Calu3 (cell line): ENCODE measurements at regions not wholly inside any gene's neighbourhood (a gene's known extent, or its start where the extent isn't known, plus 50 kb on each side); places are given as distances from the start of the nearest gene placed in this dataset.

Experiments used
- BruUV-seq: library from RNA; stranded (reverse); fragments of 400-500 nt; replicated peaks from 2 replicates; lab custom pipeline; 2021; lab: Mats Ljungman, UMichigan
- CTCF ChIA-PET: fragments of 300-600 bp; sonication (Branson Sonifier 250); formaldehyde crosslinking; loops from one replicate; lab custom pipeline; 2022; ENCODE audit warnings: antibody characterized with exemption; lab: Charles Lee
- DNase-seq: peaks from one replicate; pipeline ENCODE4 v3.0.0; 2022
- H3K27ac Mint-ChIP-seq: one replicate; pipeline ENCODE4 v1.8.0; 2022; ENCODE audit warnings: mixed read lengths; ENCODE audit not compliant: unreplicated experiment
- H3K27me3 Mint-ChIP-seq: one replicate; pipeline ENCODE4 v1.8.0; 2022; ENCODE audit warnings: mixed read lengths; ENCODE audit not compliant: unreplicated experiment
- H3K36me3 Mint-ChIP-seq: one replicate; pipeline ENCODE4 v1.8.0; 2022; ENCODE audit warnings: mild to moderate bottlenecking, moderate library complexity, mixed read lengths; ENCODE audit not compliant: insufficient read depth, unreplicated experiment
- H3K4me1 Mint-ChIP-seq: one replicate; pipeline ENCODE4 v1.8.0; 2022; ENCODE audit warnings: mild to moderate bottlenecking, low read depth, mixed read lengths; ENCODE audit not compliant: unreplicated experiment
- H3K4me3 Mint-ChIP-seq: one replicate; pipeline ENCODE4 v1.8.0; 2022; ENCODE audit warnings: mild to moderate bottlenecking, low read depth, moderate library complexity, mixed read lengths; ENCODE audit not compliant: unreplicated experiment
- H3K9me3 Mint-ChIP-seq: one replicate; pipeline ENCODE4 v1.8.0; 2022; ENCODE audit warnings: low read depth, mixed read lengths; ENCODE audit not compliant: unreplicated experiment
- CTCF ChIP-seq: fragments of 200-600 bp; IDR thresholded peaks from one replicate; pipeline ENCODE4 v1.8.0; 2022; ENCODE audit warnings: antibody characterized with exemption; ENCODE audit not compliant: unreplicated experiment
- intact Hi-C: fragments of 100-400 bp; cut with micrococcal nuclease; formaldehyde crosslinking; loops from one replicate; pipeline ENCODE4 v1.10.0; 2022; ENCODE audit not compliant: unreplicated experiment

GRCh38 chr12:75905922-75906321 lies 125.7 kb downstream of the PHLDA1 start:
- no peaks in the 10 kb centered on the region for H3K27me3 Mint-ChIP-seq
- no peak overlapping the region for H3K27ac Mint-ChIP-seq
- no TSS peak for BruUV-seq
- H3K4me1 Mint-ChIP-seq = peaks cover 31% of the 10 kb centered on the region
- no peak for DNase-seq
- H3K4me3 Mint-ChIP-seq = no peak overlapping the region
- intact Hi-C loops = no loop called here
- TF ChIP-seq CTCF = no peak
- CTCF ChIA-PET = no interaction called here
- H3K9me3 Mint-ChIP-seq = no peaks in the 10 kb centered on the region
- H3K36me3 Mint-ChIP-seq = peaks cover 9% of the 10 kb centered on the region

GRCh38 chr12:75900781-75901254 lies 130.8 kb downstream of the PHLDA1 start:
- Mint-ChIP-seq H3K36me3 (peaks cover 5% of the 10 kb centered on the region), H3K4me1 (peaks cover 12% of the 10 kb centered on the region), H3K27me3 (no peaks in the 10 kb centered on the region), H3K4me3 (no peak overlapping the region), H3K27ac (no peak overlapping the region), H3K9me3 (peaks cover 3% of the 10 kb centered on the region)
- no TSS peak for BruUV-seq
- CTCF ChIA-PET = interaction anchor here (0.6 to 1.2 kb wide), 2 partner anchors 25 to 262 kb away, joined by 3 read pairs; no protein-coding TSS in a partner anchor
- intact Hi-C loops = no loop called here
- DNase-seq = no peak
- no peak for TF ChIP-seq CTCF

GRCh38 chr12:75900226-75900625 lies 131.3 kb downstream of the PHLDA1 start:
- peaks cover 3% of the 10 kb centered on the region for H3K9me3 Mint-ChIP-seq
- CTCF ChIA-PET = interaction anchor here (1.2 kb wide), 1 partner anchor 261 kb away, joined by 3 read pairs; no protein-coding TSS in a partner anchor
- DNase-seq = no peak
- H3K4me3 Mint-ChIP-seq = no peak overlapping the region
- peaks cover 5% of the 10 kb centered on the region for H3K36me3 Mint-ChIP-seq
- intact Hi-C loops = no loop called here
- no peak for TF ChIP-seq CTCF
- no peak overlapping the region for H3K27ac Mint-ChIP-seq
- no TSS peak for BruUV-seq
- H3K27me3 Mint-ChIP-seq = no peaks in the 10 kb centered on the region
- peaks cover 16% of the 10 kb centered on the region for H3K4me1 Mint-ChIP-seq

- no peak for DNase-seq
- Mint-ChIP-seq H3K9me3 (peaks cover 3% of the 10 kb centered on the region), H3K36me3 (no peaks in the 10 kb centered on the region), H3K27me3 (no peaks in the 10 kb centered on the region), H3K4me1 (peaks cover 58% of the 10 kb centered on the region), H3K27ac (no peak overlapping the region), H3K4me3 (no peak overlapping the region)
- no TSS peak for BruUV-seq
- CTCF ChIA-PET = interaction anchor here (0.6 kb wide), 1 partner anchor 138 kb away, joined by 3 read pairs; no protein-coding TSS in a partner anchor
- intact Hi-C loops = loop anchor here (5.0 kb wide), 1 partner anchor 37 kb away; no protein-coding TSS in a partner anchor
- TF ChIP-seq CTCF = no peak
These were observed 136.4 kb downstream of the PHLDA1 start for GRCh38 chr12:75894965-75895754.
